Activated gamma-delta T cell treated with anti-CD3 and anti-CD28 coated beads, Interleukin-2, amount 50 U/mL, for 16 hours (primary cell): ENCODE measurements at regions not wholly inside any gene's neighbourhood (a gene's known extent, or its start where the extent isn't known, plus 50 kb on each side); places are given as distances from the start of the nearest gene placed in this dataset.

ENCODE experiments used
- DNase-seq: peaks from one replicate; pipeline ENCODE4 v3.0.0-alpha.2; 2020; ENCODE audit warnings: low read depth

GRCh38 chr6:15044948-15045347 lies 200.9 kb upstream of the JARID2 start:
- DNase-seq: no peak

GRCh38 chr6:15046751-15047150 lies 199.1 kb upstream of the JARID2 start:
- DNase-seq: no peak

- no peak for DNase-seq
Measured at GRCh38 chr6:15048367-15048766, 197.5 kb upstream of the JARID2 start.

- no peak for DNase-seq
Measured at GRCh38 chr6:15058200-15059061, 187.4 kb upstream of the JARID2 start.

DNA sequence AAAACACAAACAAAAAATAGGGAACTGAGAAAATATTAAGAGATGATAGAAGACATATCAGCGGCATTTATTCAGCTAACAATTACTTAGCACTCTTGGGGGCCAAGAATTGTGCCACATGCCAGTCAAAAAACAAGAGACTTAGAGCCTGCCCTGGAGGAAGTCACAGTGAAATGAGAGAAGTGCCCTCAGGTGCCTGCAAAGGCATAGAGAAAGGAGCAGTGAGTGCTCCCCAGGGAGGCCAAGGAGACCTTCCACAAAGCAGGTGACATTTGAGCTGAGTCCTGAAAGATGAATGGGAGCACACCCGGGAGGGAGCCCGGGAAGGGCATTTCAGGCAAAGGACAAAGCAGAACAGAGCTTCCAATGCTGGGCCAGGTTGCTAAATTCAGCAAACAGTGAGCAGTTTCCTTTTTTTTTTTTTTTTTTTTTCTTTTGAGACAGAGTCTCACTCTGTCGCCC lies 184.7 kb upstream of the JARID2 start:
- no peak for DNase-seq

- no peak for DNase-seq
Measured at GRCh38 chr6:15061908-15062515, 183.9 kb upstream of the JARID2 start.

DNA sequence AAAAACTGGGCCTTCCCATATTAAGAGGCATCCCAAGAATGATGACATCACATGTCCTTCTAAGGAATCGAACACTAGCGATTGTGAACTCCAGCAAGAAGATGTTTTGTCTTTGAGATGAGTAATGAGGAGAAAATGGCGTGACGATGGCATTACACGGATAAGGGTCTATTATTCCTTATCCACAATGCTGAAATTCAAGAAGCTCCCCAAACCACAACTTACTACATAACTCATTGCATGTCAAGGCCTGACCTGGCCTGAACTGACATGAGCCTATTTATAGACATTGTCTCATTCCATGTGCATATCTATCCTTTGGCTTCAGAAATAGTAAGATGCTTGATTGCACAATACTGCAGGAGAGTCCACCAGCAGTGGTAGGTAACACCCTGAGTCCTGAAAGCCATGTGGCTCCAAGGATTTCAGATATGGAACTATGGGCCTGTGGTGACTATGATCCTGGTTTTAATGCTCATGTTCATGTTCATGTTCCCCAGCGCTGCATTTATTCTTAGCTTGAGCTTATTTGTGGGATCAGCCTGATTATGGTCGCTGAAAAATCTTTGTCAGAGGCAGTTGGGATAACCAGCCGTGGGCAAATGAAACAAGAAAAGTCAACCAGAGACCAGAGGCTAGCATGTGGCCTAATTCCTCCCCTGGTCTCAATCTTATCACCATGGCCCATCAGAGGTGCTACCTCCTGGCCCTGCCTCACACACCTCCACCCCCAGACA lies 183.2 kb upstream of the JARID2 start:
- no peak for DNase-seq

DNA sequence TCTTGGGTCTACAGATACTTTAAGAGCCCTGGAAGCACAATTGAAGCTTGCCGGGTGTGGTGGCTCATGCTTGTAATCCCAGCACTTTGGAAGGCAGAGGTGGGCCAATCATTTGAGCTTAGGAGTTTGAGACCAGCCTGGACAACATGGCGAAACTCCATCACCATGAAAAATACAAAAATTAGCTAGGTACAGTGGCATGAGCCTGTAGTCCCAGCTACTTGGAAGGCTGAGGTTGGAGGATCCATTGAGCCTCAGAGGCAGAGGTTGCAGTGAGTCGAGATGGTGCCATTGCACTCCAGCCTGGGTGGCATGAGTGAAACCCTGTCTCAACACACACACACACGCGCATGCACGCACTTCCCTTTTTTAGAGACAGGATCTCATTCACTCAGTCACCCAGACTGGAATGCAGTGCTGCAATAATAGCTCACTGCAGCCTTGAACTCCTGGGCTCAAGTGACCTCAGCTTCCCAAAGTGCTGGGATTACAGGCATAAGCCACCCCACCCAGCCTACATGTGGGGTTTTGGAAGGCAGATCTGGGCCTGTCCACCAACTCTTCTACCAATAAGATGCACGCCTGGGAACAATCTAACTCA lies 182.5 kb upstream of the JARID2 start:
- DNase-seq: no peak

DNA sequence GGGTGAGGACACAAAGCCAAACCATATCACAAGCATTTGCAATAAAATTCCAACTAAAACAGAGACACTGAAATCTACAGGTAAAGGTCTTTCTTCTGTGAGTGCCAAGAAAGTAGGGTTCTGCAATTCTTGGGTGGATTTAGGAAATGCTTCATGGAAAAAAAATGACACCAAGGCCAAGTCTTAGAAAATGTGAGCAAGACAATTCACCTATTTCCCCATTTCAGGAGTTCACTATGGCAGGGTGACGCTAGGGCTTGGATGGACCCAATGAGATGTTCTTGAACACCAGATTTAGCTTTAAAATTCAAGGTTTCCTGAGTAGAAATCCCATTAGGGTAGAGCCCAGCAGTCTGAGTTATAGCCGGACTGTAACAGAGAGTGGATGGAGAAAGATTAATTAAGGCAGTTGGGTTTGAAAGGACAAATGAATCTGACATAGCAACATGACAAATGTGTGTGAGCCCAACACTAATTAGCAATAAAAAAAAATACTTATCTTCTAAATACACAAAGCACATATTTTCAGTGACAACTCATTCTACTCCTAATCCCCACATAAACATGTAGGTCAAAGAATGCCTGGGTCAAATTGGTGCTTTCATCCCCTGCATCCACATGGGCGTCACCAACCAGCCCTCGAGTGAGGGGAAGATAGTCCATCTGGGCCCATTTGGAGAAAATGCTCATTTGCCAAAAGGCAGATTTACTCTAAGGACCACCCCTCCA lies 180.4 kb upstream of the JARID2 start:
- no peak for DNase-seq

DNA sequence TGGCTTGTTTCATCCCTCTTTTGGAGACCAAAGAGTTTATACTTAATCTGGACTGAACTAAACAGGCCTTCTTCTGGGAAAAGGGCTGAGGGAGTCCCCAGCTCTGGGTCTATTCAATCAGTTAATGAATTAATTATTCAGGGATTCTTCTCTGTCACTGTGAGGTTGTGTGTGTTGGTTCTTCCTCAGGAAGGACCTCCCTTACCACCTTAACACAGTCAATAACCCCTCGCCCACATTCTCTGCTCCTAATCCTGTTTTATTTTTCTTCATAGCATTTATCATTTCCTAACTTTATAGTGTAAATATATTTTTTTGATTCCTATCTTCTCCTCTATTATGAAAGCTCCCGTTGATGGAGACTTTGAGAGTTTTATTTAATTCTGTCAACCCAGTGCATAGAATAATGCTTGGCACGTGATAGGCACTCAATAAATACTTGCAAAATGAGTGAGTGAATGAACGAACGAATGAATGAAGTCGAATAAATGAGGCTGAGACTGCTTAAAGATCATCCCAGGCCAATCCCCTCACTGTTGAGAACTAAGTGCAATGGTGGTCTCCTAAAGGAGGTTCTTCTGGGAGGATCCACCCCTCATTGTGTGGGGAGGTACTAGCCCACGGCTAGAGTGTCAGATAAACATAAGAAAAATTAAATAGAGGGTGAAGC lies 179.6 kb upstream of the JARID2 start:
- DNase-seq: no peak

GRCh38 chr6:15073344-15073789 lies 172.5 kb upstream of the JARID2 start:
- DNase-seq: no peak

GRCh38 chr6:15073883-15074465 lies 171.9 kb upstream of the JARID2 start:
- DNase-seq: no peak

DNA sequence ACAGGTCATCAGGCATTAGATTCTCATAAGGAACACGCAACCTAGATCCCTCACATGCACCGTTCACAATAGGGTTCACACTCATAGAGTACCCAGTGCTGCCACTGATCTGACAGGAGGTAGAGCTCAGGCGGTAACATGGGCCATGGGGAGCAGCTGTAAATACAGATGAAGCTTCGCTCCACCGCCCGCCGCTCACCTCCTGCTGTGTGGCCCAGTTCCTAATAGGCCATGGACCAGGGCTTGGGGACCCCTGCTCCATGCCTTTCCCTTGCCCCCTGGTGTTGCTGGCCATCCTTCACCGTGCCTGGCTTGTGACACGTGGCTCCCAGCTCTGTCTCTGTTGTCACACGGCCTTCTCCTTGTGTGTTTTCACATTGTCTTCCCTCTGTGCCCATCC lies 171.1 kb upstream of the JARID2 start:
- no peak for DNase-seq

DNA sequence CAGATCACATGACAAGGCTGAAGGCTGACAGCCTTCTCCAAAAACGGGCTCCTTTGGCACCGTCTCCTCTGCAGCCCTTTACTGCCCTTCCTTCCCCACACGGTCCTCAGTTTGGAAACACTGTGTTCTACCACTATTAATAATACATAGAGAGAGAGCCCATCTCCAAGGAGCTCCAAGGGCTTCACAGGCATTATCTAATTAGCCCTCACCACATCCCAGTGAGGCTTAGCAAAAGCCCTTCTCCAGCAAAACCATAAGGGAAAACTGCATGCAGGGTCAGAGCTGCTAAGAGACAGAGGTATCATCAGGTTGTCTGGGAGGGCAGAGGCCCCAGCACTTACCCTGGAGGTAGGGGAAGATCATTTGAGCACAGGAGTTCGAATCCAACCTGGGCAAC lies 169.3 kb upstream of the JARID2 start:
- no peak for DNase-seq

- DNase-seq: no peak
Measured at GRCh38 chr6:15077006-15077405, 168.9 kb upstream of the JARID2 start.

DNA sequence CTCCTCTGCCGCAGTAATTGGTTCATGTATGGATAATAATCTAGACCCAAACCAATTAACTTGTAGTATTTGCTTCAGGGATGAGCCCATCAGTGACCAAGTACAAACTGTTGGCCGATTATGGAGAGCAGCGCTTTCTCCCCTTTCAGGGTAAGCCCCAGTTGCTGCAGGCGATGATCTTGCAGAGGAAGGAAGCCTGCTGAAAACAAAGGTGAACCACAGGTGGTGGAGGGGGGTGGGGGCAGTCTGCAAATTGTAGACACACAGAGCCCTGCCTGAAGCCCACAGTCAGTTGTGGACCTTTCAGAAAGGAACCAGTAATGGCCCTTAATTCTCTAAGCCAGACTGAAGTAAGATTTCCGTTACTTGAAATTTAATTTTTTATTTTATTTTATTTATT lies 167.9 kb upstream of the JARID2 start:
- no peak for DNase-seq

GRCh38 chr6:15079288-15079817 lies 166.5 kb upstream of the JARID2 start:
- DNase-seq: no peak

- no peak for DNase-seq
Measured at GRCh38 chr6:15080895-15081294, 165.0 kb upstream of the JARID2 start.

GRCh38 chr6:15081447-15081846 lies 164.4 kb upstream of the JARID2 start:
- DNase-seq: no peak

GRCh38 chr6:15082708-15083107 lies 163.2 kb upstream of the JARID2 start:
- DNase-seq: no peak
